DND-41 (cell line): ENCODE measurements at regions not wholly inside any gene's neighbourhood (a gene's known extent, or its start where the extent isn't known, plus 50 kb on each side); places are given as distances from the start of the nearest gene placed in this dataset.

Experiments used
- ATAC-seq: fragments of 200-7000 bp; cut with Tn5 transposase; 3 replicates; pipeline ENCODE4 v1.9.1; 2021; ENCODE audit warnings: low read depth; ENCODE audit not compliant: insufficient read depth
- DNase-seq: peaks from one replicate; pipeline ENCODE4 v3.0.0-alpha.2; 2020
- H2AFZ ChIP-seq: 2 replicates; pipeline ENCODE4 v1.6.0; 2012; ENCODE audit warnings: low read depth, low read length
- H3K27ac ChIP-seq: 2 replicates; pipeline ENCODE4 v1.5.1; 2012; ENCODE audit warnings: low read length, inconsistent platforms
- H3K27me3 ChIP-seq: fragments of 200-600 bp; sonication (generic); 2 replicates; pipeline ENCODE4 v1.6.0; 2012; ENCODE audit warnings: low read length, mild to moderate bottlenecking, inconsistent platforms; ENCODE audit not compliant: insufficient read depth, poor library complexity
- H3K36me3 ChIP-seq: 2 replicates; pipeline ENCODE4 v1.5.1; 2012; ENCODE audit warnings: low read length, inconsistent platforms; ENCODE audit not compliant: insufficient read depth
- H3K4me1 ChIP-seq: 2 replicates; pipeline ENCODE4 v1.5.1; 2012; ENCODE audit warnings: mild to moderate bottlenecking, low read length; ENCODE audit not compliant: insufficient read depth
- H3K4me2 ChIP-seq: 2 replicates; pipeline ENCODE4 v1.6.0; 2012; ENCODE audit warnings: mild to moderate bottlenecking, moderate library complexity, low read length, inconsistent platforms; ENCODE audit not compliant: insufficient read depth
- H3K4me3 ChIP-seq, 2 experiments: fragments of 200-600 bp in 1 of 2; shearing (Covaris generic) in 1 of 2; 2 replicates each; pipeline ENCODE4 v1.5.1; 2012 to 2016; ENCODE audit warnings: inconsistent platforms in 2 of 2, low read length in 2 of 2, mild to moderate bottlenecking in 2 of 2, low read depth in 1 of 2, moderate library complexity in 1 of 2
- H3K79me2 ChIP-seq: 2 replicates; pipeline ENCODE4 v1.6.0; 2012; ENCODE audit warnings: low read length, inconsistent platforms; ENCODE audit not compliant: insufficient read depth
- H3K9ac ChIP-seq: 2 replicates; pipeline ENCODE4 v1.6.0; 2012; ENCODE audit warnings: low read depth, mild to moderate bottlenecking, inconsistent platforms, low read length, moderate library complexity
- H3K9me3 ChIP-seq: 2 replicates; pipeline ENCODE4 v1.5.1; 2012; ENCODE audit warnings: low read length, moderate library complexity, mild to moderate bottlenecking, inconsistent platforms; ENCODE audit not compliant: insufficient read depth, severe bottlenecking
- H4K20me1 ChIP-seq: 2 replicates; pipeline ENCODE4 v1.6.0; 2012; ENCODE audit warnings: low read length; ENCODE audit not compliant: insufficient read depth
- CTCF ChIP-seq: IDR thresholded peaks from 2 replicates; pipeline ENCODE4 v1.5.1; 2012; ENCODE audit warnings: borderline replicate concordance, low read length, moderate library complexity, mild to moderate bottlenecking; ENCODE audit not compliant: poor library complexity, severe bottlenecking; ENCODE audit errors: extremely low read depth
- EZH2 ChIP-seq: IDR thresholded peaks from 3 replicates; pipeline ENCODE4 v1.6.1; 2012; ENCODE audit warnings: borderline replicate concordance, low read depth, mild to moderate bottlenecking, moderate library complexity, low read length, inconsistent platforms; ENCODE audit not compliant: severe bottlenecking

- Histone ChIP-seq H3K4me3 (no peak overlapping the region), H3K36me3 (no peaks in the 10 kb centered on the region), H3K4me2 (no peak overlapping the region), H3K27ac (no peak overlapping the region), H3K79me2 (no peaks in the 10 kb centered on the region), H3K27me3 (no peaks in the 10 kb centered on the region), H4K20me1 (no peaks in the 10 kb centered on the region), H3K9me3 (no peaks in the 10 kb centered on the region), H3K4me1 (no peaks in the 10 kb centered on the region), H2AFZ (no peak overlapping the region), H3K9ac (no peak overlapping the region)
- ATAC-seq (no peak), DNase-seq (no peak)
- TF ChIP-seq EZH2 (no peak), CTCF (no peak)
These were observed 394.7 kb upstream of the ZNF804A start for GRCh38 chr2:184203661-184204060.

- H3K4me1 ChIP-seq: no peaks in the 10 kb centered on the region
- peaks cover 2% of the 10 kb centered on the region for H3K9me3 ChIP-seq
- DNase-seq (no peak), ATAC-seq (no peak)
- no peak overlapping the region for H2AFZ ChIP-seq
- H3K4me2 ChIP-seq: no peak overlapping the region
- no peak overlapping the region for H3K4me3 ChIP-seq
- no peak overlapping the region for H3K27ac ChIP-seq
- H4K20me1 ChIP-seq: no peaks in the 10 kb centered on the region
- no peaks in the 10 kb centered on the region for H3K27me3 ChIP-seq
- no peak for TF ChIP-seq EZH2
- no peak for TF ChIP-seq CTCF
- no peaks in the 10 kb centered on the region for H3K79me2 ChIP-seq
- no peak overlapping the region for H3K9ac ChIP-seq
- H3K36me3 ChIP-seq: no peaks in the 10 kb centered on the region
These were observed 393.2 kb upstream of the ZNF804A start for GRCh38 chr2:184205048-184205596.

- no peak for DNase-seq
- H3K4me1 ChIP-seq: no peaks in the 10 kb centered on the region
- no peak overlapping the region for H3K4me2 ChIP-seq
- no peaks in the 10 kb centered on the region for H4K20me1 ChIP-seq
- no peak for ATAC-seq
- H3K27me3 ChIP-seq: no peaks in the 10 kb centered on the region
- H2AFZ ChIP-seq: no peak overlapping the region
- H3K36me3 ChIP-seq: no peaks in the 10 kb centered on the region
- H3K9me3 ChIP-seq: peaks cover 2% of the 10 kb centered on the region
- no peaks in the 10 kb centered on the region for H3K79me2 ChIP-seq
- TF ChIP-seq EZH2: no peak
- TF ChIP-seq CTCF: no peak
- no peak overlapping the region for H3K27ac ChIP-seq
- no peak overlapping the region for H3K9ac ChIP-seq
- H3K4me3 ChIP-seq: no peak overlapping the region
These were observed 392.3 kb upstream of the ZNF804A start for GRCh38 chr2:184206045-184206444.

GRCh38 chr2:184210329-184210728, 388.0 kb upstream of the ZNF804A start:
- TF ChIP-seq CTCF (no peak), EZH2 (no peak)
- Histone ChIP-seq H3K4me1 (no peaks in the 10 kb centered on the region), H3K9me3 (peaks cover 2% of the 10 kb centered on the region), H3K4me2 (no peak overlapping the region), H4K20me1 (no peaks in the 10 kb centered on the region), H3K4me3 (no peak overlapping the region), H3K27me3 (no peaks in the 10 kb centered on the region), H3K79me2 (no peaks in the 10 kb centered on the region), H3K27ac (no peak overlapping the region), H3K36me3 (no peaks in the 10 kb centered on the region), H3K9ac (no peak overlapping the region), H2AFZ (no peak overlapping the region)
- ATAC-seq: no peak
- DNase-seq: no peak
